K562 (cell line): ENCODE measurements at regions not wholly inside any gene's neighbourhood (a gene's known extent, or its start where the extent isn't known, plus 50 kb on each side); places are given as distances from the start of the nearest gene placed in this dataset.

Source experiments
- ATAC-seq: fragments of 200-7000 bp; cut with Tn5 transposase; 3 replicates; pipeline ENCODE4 v1.9.1; 2020; ENCODE audit warnings: moderate library complexity
- BruUV-seq: library from RNA; stranded (reverse); fragments of 400-500 nt; replicated peaks from 2 replicates; lab custom pipeline; 2021; lab: Mats Ljungman, UMichigan
- CTCF ChIA-PET: fragments of 300-600 bp; formaldehyde crosslinking; extraction: SDS; loops from one replicate; lab custom pipeline; 2021; ENCODE audit warnings: low intra/inter-chr PET ratio; lab: Yijun Ruan, JAX
- POLR2A ChIA-PET: fragments of 300-600, 350-650 bp; sonication (Branson Sonifier 250); formaldehyde crosslinking; extraction: SDS; loops from one replicate; lab custom pipeline; 2021; ENCODE audit warnings: antibody characterized with exemption, inconsistent platforms; lab: Yijun Ruan, JAX
- DNase-seq, 4 experiments: peaks; one replicate each; pipeline versions ENCODE4 v3.0.0 to v3.0.0-alpha.2; 2011 to 2018; ENCODE audit warnings: low spot score in 3 of 4, mixed read lengths in 3 of 4; ENCODE audit errors: extremely low read depth in 1 of 4
- FAIRE-seq: peaks from 2 replicates; lab custom pipeline; 2011; peaks lifted over from hg19 to GRCh38; lab: Jason Lieb, UNC
- H2AFZ ChIP-seq: 2 replicates; pipeline ENCODE4 v1.6.0; 2011; ENCODE audit warnings: low read depth, low read length, control low read depth, inconsistent platforms
- H3K27ac ChIP-seq: fragments of 200-600 bp; 3 replicates; pipeline ENCODE4 v1.8.0; 2011; ENCODE audit warnings: low read depth, mild to moderate bottlenecking, control low read depth, inconsistent platforms, low read length, moderate library complexity, mixed read lengths; ENCODE audit errors: extremely low read depth
- H3K27me3 ChIP-seq, 2 experiments: fragments of 300-600 bp in 1 of 2; 2 replicates in 1 of 2; 3 replicates in 1 of 2; pipeline versions ENCODE4 v1.6.0 to v1.8.0; 2011; ENCODE audit warnings: inconsistent platforms in 2 of 2, low read length in 2 of 2, mild to moderate bottlenecking in 1 of 2, mixed read lengths in 1 of 2, moderate library complexity in 1 of 2; ENCODE audit not compliant: control insufficient read depth in 2 of 2, insufficient read depth in 2 of 2
- H3K36me3 ChIP-seq: fragments of 300-600 bp; 3 replicates; pipeline ENCODE4 v1.8.0; 2011; ENCODE audit warnings: mild to moderate bottlenecking, low read length, inconsistent platforms; ENCODE audit not compliant: control insufficient read depth, insufficient read depth
- H3K4me1 ChIP-seq, 2 experiments: fragments of 200-600 bp in 1 of 2; replicated peaks in 1 of 2; 2 replicates in 1 of 2; 3 replicates in 1 of 2; pipeline versions ENCODE4 v1.5.1 to v1.8.0; 2011; ENCODE audit warnings: inconsistent platforms in 2 of 2, low read length in 2 of 2, mild to moderate bottlenecking in 1 of 2, mixed read lengths in 1 of 2, moderate library complexity in 1 of 2; ENCODE audit not compliant: control insufficient read depth in 2 of 2, insufficient read depth in 2 of 2
- H3K4me2 ChIP-seq: 2 replicates; pipeline ENCODE4 v1.6.1; 2011; ENCODE audit warnings: low read length, control low read depth, inconsistent platforms, mixed read lengths; ENCODE audit not compliant: insufficient read depth
- H3K4me3 ChIP-seq: fragments of 200-600 bp; sonication (generic), shearing (Covaris generic); 2 replicates; pipeline ENCODE4 v1.5.1; 2016; ENCODE audit warnings: control low read depth, inconsistent platforms
- H3K79me2 ChIP-seq: fragments of 200-600 bp; 3 replicates; pipeline ENCODE4 v1.8.0; 2011; ENCODE audit warnings: low read length, inconsistent platforms; ENCODE audit not compliant: control insufficient read depth, insufficient read depth
- H3K9ac ChIP-seq, 2 experiments: 2 replicates each; pipeline versions ENCODE4 v1.6.0 to v1.6.1; 2011; ENCODE audit warnings: low read depth in 2 of 2, low read length in 2 of 2, control low read depth in 1 of 2, inconsistent platforms in 1 of 2, mild to moderate bottlenecking in 1 of 2, mixed read lengths in 1 of 2; ENCODE audit not compliant: insufficient read depth in 1 of 2
- H3K9me1 ChIP-seq: one replicate; pipeline ENCODE4 v1.6.0; 2011; ENCODE audit warnings: inconsistent platforms, mild to moderate bottlenecking, low read length, moderate library complexity; ENCODE audit not compliant: control insufficient read depth, insufficient read depth
- H3K9me3 ChIP-seq: replicated peaks from 2 replicates; pipeline ENCODE4 v1.5.1; 2011; ENCODE audit warnings: low read depth, low read length, inconsistent platforms; ENCODE audit not compliant: control insufficient read depth, insufficient read depth
- H4K20me1 ChIP-seq: replicated peaks from 2 replicates; pipeline ENCODE4 v1.6.1; 2011; ENCODE audit warnings: low read length, inconsistent platforms, mixed read lengths; ENCODE audit not compliant: control insufficient read depth, insufficient read depth
- BRD4 ChIP-seq: fragments of 200-600 bp; sonication (generic); IDR thresholded peaks from 2 replicates; pipeline ENCODE4 v1.6.1; 2017; ENCODE audit warnings: inconsistent platforms
- NONO ChIP-seq, 2 experiments: fragments of 200-400 bp in 1 of 2; fragments of 450-650 bp in 1 of 2; formaldehyde crosslinking in 1 of 2; IDR thresholded peaks; 2 replicates each; pipeline ENCODE4 v1.6.1; 2017; ENCODE audit warnings: low read depth in 2 of 2, mild to moderate bottlenecking in 2 of 2, moderate library complexity in 2 of 2, low read length in 1 of 2
- POLR2AphosphoS5 ChIP-seq: IDR thresholded peaks from 2 replicates; pipeline ENCODE4 v1.6.1; 2011; ENCODE audit warnings: mild to moderate bottlenecking, low read depth, low read length, moderate library complexity; ENCODE audit not compliant: control insufficient read depth, insufficient read depth
- TCF7L2 ChIP-seq: fragments of 150-350 bp; IDR thresholded peaks from 2 replicates; pipeline ENCODE4 v1.6.1; 2016; ENCODE audit warnings: low read depth, mild to moderate bottlenecking, low read length, moderate library complexity
- TFAM ChIP-seq: fragments of 250-450 bp; sonication (Bioruptor Pico); conservative IDR thresholded peaks from 2 replicates; pipeline ENCODE4 v1.5.0; 2021; ENCODE audit warnings: mild to moderate bottlenecking, moderate library complexity
- ZBTB8A ChIP-seq: fragments of 450-650 bp; IDR thresholded peaks from 2 replicates; pipeline ENCODE4 v1.6.1; 2018; ENCODE audit warnings: mild to moderate bottlenecking, moderate library complexity; ENCODE audit not compliant: partially characterized antibody
- ZNF274 ChIP-seq: IDR thresholded peaks from 2 replicates; pipeline ENCODE4 v1.6.1; 2011; ENCODE audit warnings: low read depth, mild to moderate bottlenecking, low read length, moderate library complexity, borderline replicate concordance
- ZNF445 ChIP-seq: fragments of 250-450 bp; sonication (Bioruptor Pico); IDR thresholded peaks from 2 replicates; pipeline ENCODE4 v1.4.0; 2020; ENCODE audit warnings: low read depth, mild to moderate bottlenecking, moderate library complexity
- WGBS: fragments of 100-300 bp; shearing (Covaris generic); methylation state at CpG from one replicate; pipeline ENCODE4 v1.1.6; 2016; ENCODE audit warnings: low coverage, mixed read lengths; ENCODE audit not compliant: insufficient coverage; ENCODE audit errors: missing lambda C conversion rate; 5-methylcytosine and 5-hydroxymethylcytosine counted together
- in situ Hi-C: fragments of 300-500 bp; cut with MboI; formaldehyde crosslinking; loops from 4 replicates; pipeline ENCODE4 v1.15.0; 2018; ENCODE audit warnings: inconsistent platforms, mixed read lengths
- intact Hi-C: fragments of 100-400 bp; cut with micrococcal nuclease; formaldehyde crosslinking; loops from 2 replicates; pipeline ENCODE4 v1.14.2; 2022

- 0% methylated on average over 3 of the region's 4 CpGs for WGBS
- Histone ChIP-seq H3K9me3 (no peaks in the 10 kb centered on the region), H3K79me2 (no peaks in the 10 kb centered on the region), H2AFZ (no peak overlapping the region), H3K4me1 (no peaks in the 10 kb centered on the region), H3K9ac (no peak overlapping the region), H4K20me1 (no peaks in the 10 kb centered on the region), H3K36me3 (no peaks in the 10 kb centered on the region), H3K9me1 (no peaks in the 10 kb centered on the region), H3K27me3 (peaks cover 0 to 11% of the 10 kb centered on the region in 2 experiments; a peak in 1 of 5 replicates), H3K4me3 (no peak overlapping the region), H3K27ac (no peak overlapping the region), H3K4me2 (no peak overlapping the region)
- POLR2A ChIA-PET = no interaction called here
- TF ChIP-seq TCF7L2 (no peak), BRD4 (no peak), ZNF445 (CRISPR knock-in tag) (no peak), TFAM (no peak), NONO (IDR thresholded peaks at IDR 0.05; ENCODE audit: low read depth in 2 of 2, low read length in 1 of 2) (no peak), ZBTB8A (no peak), POLR2AphosphoS5 (no peak), ZNF274 (no peak)
- no TSS peak for BruUV-seq
- intact Hi-C loops (no loop called here), in situ Hi-C loops (no loop called here)
- CTCF ChIA-PET = no interaction called here
- DNase-seq (no peak), FAIRE-seq (no peak), ATAC-seq (no peak)
These were observed 201.1 kb upstream of the TWIST2 start for GRCh38 chr2:238646803-238647202.
